Body of pancreas (tissue), 4 donors: ENCODE measurements at regions not wholly inside any gene's neighbourhood (a gene's known extent, or its start where the extent isn't known, plus 50 kb on each side); places are given as distances from the start of the nearest gene placed in this dataset.

Experiments
- ATAC-seq: fragments of 150-250 bp; one replicate; pipeline ENCODE4 v1.9.1; 2016
- DNase-seq, 4 donors: peaks; one replicate each; pipeline ENCODE4 v3.0.0-alpha.2; 2019
- H3K27ac ChIP-seq, 4 donors: fragments of 200-600 bp; sonication (generic); 1 replicate in 3 of 4; 2 replicates in 1 of 4; pipeline versions ENCODE4 v1.5.1 to v1.6.1; 2016 to 2019; ENCODE audit warnings: mild to moderate bottlenecking in 1 of 4, mixed read lengths in 1 of 4, moderate library complexity in 1 of 4
- H3K27me3 ChIP-seq, 2 donors: fragments of 200-600 bp; sonication (generic); one replicate each; pipeline ENCODE4 v1.6.0; 2016; ENCODE audit warnings: mild to moderate bottlenecking in 1 of 2
- H3K36me3 ChIP-seq, 2 donors: fragments of 200-600 bp; sonication (generic); replicated peaks in 1 of 2; 2 replicates each; pipeline ENCODE4 v1.5.1; 2016; ENCODE audit warnings: low read depth in 2 of 2; ENCODE audit not compliant: insufficient read depth in 1 of 2
- H3K4me1 ChIP-seq: fragments of 200-600 bp; sonication (generic); one replicate; pipeline ENCODE4 v1.6.0; 2016
- H3K4me3 ChIP-seq, 2 donors: fragments of 200-600 bp; sonication (generic); 1 replicate in 1 of 2; 2 replicates in 1 of 2; pipeline ENCODE4 v1.5.1; 2016 to 2019
- H3K9me3 ChIP-seq, 3 donors: fragments of 200-600 bp; sonication (generic); 1 replicate in 2 of 3; 2 replicates in 1 of 3; pipeline ENCODE4 v1.5.1; 2016
- POLR2A ChIP-seq, 3 donors: fragments of 450-650 bp; IDR thresholded peaks; one replicate each; pipeline ENCODE4 v1.6.1; 2016; ENCODE audit warnings: antibody characterized with exemption in 3 of 3, mild to moderate bottlenecking in 2 of 3
- WGBS, 2 donors: methylation state at CpG; one replicate each; pipeline ENCODE4 v1.1.5; 2017; 5-methylcytosine and 5-hydroxymethylcytosine counted together
- intact Hi-C: fragments of 100-400 bp; cut with DNase I; formaldehyde crosslinking; loops from one replicate; pipeline ENCODE4 v1.15.1; 2023
- TF ChIP-seq, protein P1 (sequence below), 7 experiments: fragments of 450-650 bp in 4 of 7; fragments of 200-600 bp in 3 of 7; sonication (generic) in 3 of 7; IDR thresholded peaks; one replicate each; pipeline ENCODE4 v1.5.1; 2016 to 2019; ENCODE audit warnings: antibody characterized with exemption in 7 of 7

- H3K27me3 ChIP-seq, result no peaks in the 10 kb centered on the region
- no peaks in the 10 kb centered on the region for H3K36me3 ChIP-seq
- WGBS, 2 donors, result 60 to 61% methylated on average over 3 of the region's 3 CpGs
- TF ChIP-seq, protein P1, sequence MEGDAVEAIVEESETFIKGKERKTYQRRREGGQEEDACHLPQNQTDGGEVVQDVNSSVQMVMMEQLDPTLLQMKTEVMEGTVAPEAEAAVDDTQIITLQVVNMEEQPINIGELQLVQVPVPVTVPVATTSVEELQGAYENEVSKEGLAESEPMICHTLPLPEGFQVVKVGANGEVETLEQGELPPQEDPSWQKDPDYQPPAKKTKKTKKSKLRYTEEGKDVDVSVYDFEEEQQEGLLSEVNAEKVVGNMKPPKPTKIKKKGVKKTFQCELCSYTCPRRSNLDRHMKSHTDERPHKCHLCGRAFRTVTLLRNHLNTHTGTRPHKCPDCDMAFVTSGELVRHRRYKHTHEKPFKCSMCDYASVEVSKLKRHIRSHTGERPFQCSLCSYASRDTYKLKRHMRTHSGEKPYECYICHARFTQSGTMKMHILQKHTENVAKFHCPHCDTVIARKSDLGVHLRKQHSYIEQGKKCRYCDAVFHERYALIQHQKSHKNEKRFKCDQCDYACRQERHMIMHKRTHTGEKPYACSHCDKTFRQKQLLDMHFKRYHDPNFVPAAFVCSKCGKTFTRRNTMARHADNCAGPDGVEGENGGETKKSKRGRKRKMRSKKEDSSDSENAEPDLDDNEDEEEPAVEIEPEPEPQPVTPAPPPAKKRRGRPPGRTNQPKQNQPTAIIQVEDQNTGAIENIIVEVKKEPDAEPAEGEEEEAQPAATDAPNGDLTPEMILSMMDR (IDR thresholded peaks at IDR 0.05), result no peak
- no peak for TF ChIP-seq POLR2A (IDR thresholded peaks at IDR 0.05)
- no peaks in the 10 kb centered on the region for H3K9me3 ChIP-seq
- DNase-seq (no peak), ATAC-seq (no peak)
- no peaks in the 10 kb centered on the region for H3K4me1 ChIP-seq
- H3K27ac ChIP-seq, result no peak overlapping the region
- no peak overlapping the region for H3K4me3 ChIP-seq
- intact Hi-C loops, result no loop called here
Measured at GRCh38 chr4:126202226-126202625, 887.5 kb downstream of the FAT4 start.

- no peaks in the 10 kb centered on the region for H3K36me3 ChIP-seq
- DNase-seq, result no peak
- WGBS, 2 donors, result 69 to 70% methylated on average over 3 of the region's 3 CpGs
- ATAC-seq, result no peak
- no peaks in the 10 kb centered on the region for H3K4me1 ChIP-seq
- intact Hi-C loops, result no loop called here
- TF ChIP-seq, protein P1 (IDR thresholded peaks at IDR 0.05), result no peak
- TF ChIP-seq POLR2A (IDR thresholded peaks at IDR 0.05), result no peak
- H3K9me3 ChIP-seq, result no peaks in the 10 kb centered on the region
- H3K27me3 ChIP-seq, result no peaks in the 10 kb centered on the region
- no peak overlapping the region for H3K4me3 ChIP-seq
- H3K27ac ChIP-seq, result no peak overlapping the region
Measured at GRCh38 chr4:126207910-126208309, 893.2 kb downstream of the FAT4 start.

DNA sequence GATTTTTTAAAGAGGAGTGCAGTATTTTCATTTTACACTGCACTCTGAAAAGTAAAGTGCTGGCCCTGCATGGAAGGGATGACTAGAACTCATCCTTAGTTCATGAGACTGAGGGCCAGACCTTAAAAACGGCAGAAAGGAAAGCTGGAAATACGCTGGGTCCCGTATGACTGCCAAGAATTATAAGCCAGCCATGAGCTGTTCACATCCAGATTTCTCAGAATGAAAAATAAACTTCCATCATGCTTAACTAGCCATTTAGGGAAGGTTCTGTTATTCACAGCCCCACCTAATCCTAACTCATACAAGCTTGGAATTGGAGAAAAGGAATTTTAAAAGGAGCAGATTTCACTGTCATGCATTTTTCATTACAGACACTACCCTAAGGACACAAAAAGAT is 894.4 kb downstream of the FAT4 start:
- no peaks in the 10 kb centered on the region for H3K36me3 ChIP-seq
- TF ChIP-seq, protein P1 (IDR thresholded peaks at IDR 0.05), result no peak
- TF ChIP-seq POLR2A (IDR thresholded peaks at IDR 0.05), result no peak
- DNase-seq (no peak), ATAC-seq (no peak)
- no peaks in the 10 kb centered on the region for H3K4me1 ChIP-seq
- H3K27me3 ChIP-seq, result no peaks in the 10 kb centered on the region
- intact Hi-C loops, result no loop called here
- 42 to 47% methylated on average over 3 of the region's 3 CpGs for WGBS, 2 donors
- H3K9me3 ChIP-seq, result no peaks in the 10 kb centered on the region
- H3K27ac ChIP-seq, result no peak overlapping the region
- H3K4me3 ChIP-seq, result no peak overlapping the region

DNA sequence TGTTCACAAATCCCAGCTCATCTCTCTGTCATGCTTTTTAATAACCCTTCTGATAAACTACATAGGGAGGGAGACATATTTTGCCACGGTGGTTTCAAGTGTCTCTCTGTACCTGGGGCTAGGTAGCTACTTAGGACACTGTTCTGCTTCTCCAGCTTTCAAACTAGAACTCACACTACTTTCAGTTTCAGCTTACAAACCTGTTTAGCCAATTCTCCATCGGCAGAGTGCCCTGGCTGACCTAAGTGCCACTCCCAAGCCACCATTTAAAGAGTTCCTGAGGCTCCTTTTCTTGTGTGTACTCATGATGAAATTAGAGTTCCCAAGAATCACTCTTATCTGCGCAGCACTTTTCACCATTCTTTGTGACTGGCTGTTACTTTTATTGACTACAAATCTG is 899.2 kb downstream of the FAT4 start:
- Histone ChIP-seq H3K36me3 (no peaks in the 10 kb centered on the region), H3K4me3 (no peak overlapping the region), H3K27me3 (no peaks in the 10 kb centered on the region), H3K27ac (no peak overlapping the region), H3K4me1 (no peaks in the 10 kb centered on the region), H3K9me3 (no peaks in the 10 kb centered on the region)
- DNase-seq, result no peak
- intact Hi-C loops, result no loop called here
- TF ChIP-seq POLR2A (IDR thresholded peaks at IDR 0.05), result no peak
- TF ChIP-seq, protein P1 (IDR thresholded peaks at IDR 0.05), result no peak
- WGBS, 2 donors, result 72% methylated on average over 3 of the region's 3 CpGs
- ATAC-seq, result no peak

GRCh38 chr4:126215759-126216158 is 901.0 kb downstream of the FAT4 start:
- Histone ChIP-seq H3K4me1 (no peaks in the 10 kb centered on the region), H3K27me3 (no peaks in the 10 kb centered on the region), H3K27ac (no peak overlapping the region), H3K9me3 (no peaks in the 10 kb centered on the region), H3K36me3 (no peaks in the 10 kb centered on the region), H3K4me3 (no peak overlapping the region)
- intact Hi-C loops, result no loop called here
- 6 to 20% methylated on average over 1 of the region's 1 CpG for WGBS, 2 donors
- no peak for DNase-seq
- no peak for TF ChIP-seq POLR2A (IDR thresholded peaks at IDR 0.05)
- TF ChIP-seq, protein P1 (IDR thresholded peaks at IDR 0.05), result no peak
- no peak for ATAC-seq
